Liver (tissue), 3 donors: ENCODE measurements at regions not wholly inside any gene's neighbourhood (a gene's known extent, or its start where the extent isn't known, plus 50 kb on each side); places are given as distances from the start of the nearest gene placed in this dataset.

Experiments used
- CTCF ChIP-seq: fragments of 150-350 bp; IDR thresholded peaks from 2 replicates; pipeline ENCODE4 v1.5.1; 2017; ENCODE audit warnings: improper control_type of control experiment, low read depth, low read length; ENCODE audit not compliant: missing input control
- EGR1 ChIP-seq, 2 donors: IDR thresholded peaks; 2 replicates each; pipeline ENCODE4 v1.6.1; 2016 to 2018; ENCODE audit warnings: antibody characterized with exemption in 2 of 2, low read depth in 2 of 2
- FOXA2 ChIP-seq: IDR thresholded peaks from 2 replicates; pipeline ENCODE4 v1.6.1; 2016; ENCODE audit warnings: antibody characterized with exemption
- GABPA ChIP-seq, 2 donors: IDR thresholded peaks in 1 of 2; conservative IDR thresholded peaks in 1 of 2; 2 replicates each; pipeline ENCODE4 v1.6.1; 2016; ENCODE audit warnings: antibody characterized with exemption in 2 of 2, mild to moderate bottlenecking in 1 of 2, moderate library complexity in 1 of 2
- JUND ChIP-seq, 2 donors: IDR thresholded peaks; 2 replicates each; pipeline ENCODE4 v1.6.1; 2016; ENCODE audit warnings: antibody characterized with exemption in 2 of 2
- MAX ChIP-seq: IDR thresholded peaks from 2 replicates; pipeline ENCODE4 v1.6.1; 2016; ENCODE audit warnings: antibody characterized with exemption
- RAD21 ChIP-seq, 2 donors: IDR thresholded peaks; 2 replicates each; pipeline ENCODE4 v1.6.1; 2016; ENCODE audit warnings: antibody characterized with exemption in 2 of 2, mild to moderate bottlenecking in 2 of 2
- RXRA ChIP-seq, 2 donors: IDR thresholded peaks; 2 replicates each; pipeline ENCODE4 v1.6.1; 2017 to 2018; ENCODE audit warnings: antibody characterized with exemption in 2 of 2, mild to moderate bottlenecking in 1 of 2
- SP1 ChIP-seq: IDR thresholded peaks from 2 replicates; pipeline ENCODE4 v1.6.1; 2018; ENCODE audit warnings: antibody characterized with exemption, mild to moderate bottlenecking
- TAF1 ChIP-seq: conservative IDR thresholded peaks from 2 replicates; pipeline ENCODE4 v1.6.1; 2016; ENCODE audit warnings: antibody characterized with exemption, mild to moderate bottlenecking
- ZBTB33 ChIP-seq: IDR thresholded peaks from 2 replicates; pipeline ENCODE4 v1.6.1; 2016; ENCODE audit warnings: antibody characterized with exemption
- donor health status: healthy.
- donor health status: healthy.

- TF ChIP-seq RAD21 (IDR thresholded peaks at IDR 0.05): no peak
- no peak for TF ChIP-seq CTCF
- no peak for TF ChIP-seq RXRA (IDR thresholded peaks at IDR 0.05)
- no peak for TF ChIP-seq ZBTB33
- TF ChIP-seq SP1: no peak
- TF ChIP-seq TAF1: no peak
- no peak for TF ChIP-seq EGR1 (IDR thresholded peaks at IDR 0.05; ENCODE audit: low read depth in 2 of 2)
- no peak for TF ChIP-seq FOXA2
- no peak for TF ChIP-seq JUND (IDR thresholded peaks at IDR 0.05)
- TF ChIP-seq MAX: no peak
- TF ChIP-seq GABPA (IDR thresholded peaks at IDR 0.05 in 1 of 2, conservative IDR thresholded peaks at IDR 0.05 in 1 of 2): no peak
These were observed 152.4 kb upstream of the GNAI1 start for GRCh38 chr7:79982141-79982770.
